Upper lobe of left lung (tissue), 6 donors: ENCODE measurements at regions not wholly inside any gene's neighbourhood (a gene's known extent, or its start where the extent isn't known, plus 50 kb on each side); places are given as distances from the start of the nearest gene placed in this dataset.

ENCODE experiments used
- ATAC-seq, 2 donors: fragments of 200-7000 bp; cut with Tn5 transposase; one replicate each; pipeline ENCODE4 v1.9.1; 2022; ENCODE audit warnings: mild to moderate bottlenecking in 2 of 2, moderate library complexity in 2 of 2; ENCODE audit not compliant: low FRiP score in 2 of 2
- DNase-seq, 2 donors: peaks; one replicate each; pipeline ENCODE4 v3.0.0-alpha.2; 2019 to 2020
- H3K27ac ChIP-seq, 4 donors: fragments of 200-600 bp; sonication (generic); one replicate each; pipeline ENCODE4 v1.5.1; 2016 to 2019
- H3K27me3 ChIP-seq, 4 donors: fragments of 200-600 bp; sonication (generic); one replicate each; pipeline ENCODE4 v1.5.1; 2017 to 2019
- H3K36me3 ChIP-seq, 4 donors: fragments of 200-600 bp; sonication (generic); one replicate each; pipeline ENCODE4 v1.5.1; 2016 to 2019
- H3K4me1 ChIP-seq, 4 donors: fragments of 200-600 bp; sonication (generic); one replicate each; pipeline ENCODE4 v1.5.1; 2018 to 2019
- H3K4me3 ChIP-seq, 4 donors: fragments of 200-600 bp; sonication (generic); one replicate each; pipeline ENCODE4 v1.5.1; 2017 to 2019; ENCODE audit warnings: mild to moderate bottlenecking in 2 of 4, moderate library complexity in 1 of 4
- H3K9me3 ChIP-seq, 4 donors: fragments of 200-600 bp; sonication (generic); one replicate each; pipeline ENCODE4 v1.5.1; 2018 to 2019
- CTCF ChIP-seq, 6 experiments: fragments of 450-650 bp in 4 of 6; fragments of 200-600 bp in 2 of 6; sonication (generic) in 2 of 6; IDR thresholded peaks; one replicate each; pipeline ENCODE4 v1.5.1; 2016 to 2019; ENCODE audit warnings: antibody characterized with exemption in 6 of 6
- EP300 ChIP-seq, 4 donors: sonication (generic); formaldehyde crosslinking; IDR thresholded peaks; one replicate each; pipeline ENCODE4 v1.5.1; 2017; ENCODE audit warnings: antibody characterized with exemption in 4 of 4, control low read depth in 2 of 4
- POLR2A ChIP-seq, 4 donors: fragments of 450-650 bp; IDR thresholded peaks; one replicate each; pipeline ENCODE4 v1.5.1; 2016 to 2017; ENCODE audit warnings: antibody characterized with exemption in 4 of 4, mild to moderate bottlenecking in 2 of 4
- POLR2AphosphoS5 ChIP-seq, 2 donors: sonication (generic); formaldehyde crosslinking; IDR thresholded peaks; one replicate each; pipeline ENCODE4 v1.5.1; 2017; ENCODE audit warnings: antibody characterized with exemption in 2 of 2
- WGBS, 2 donors: methylation state at CpG; one replicate each; pipeline ENCODE4 v1.1.5; 2017 to 2018; 5-methylcytosine and 5-hydroxymethylcytosine counted together
- donor health status: DM: no; HTN: no; CAD: no; lungs with moderate emphysema.
- donor health status: DM: no; HTN: yes; CAD: no; lungs with severe emphysema.

GRCh38 chr20:39607141-39607540 is 645.0 kb downstream of the DHX35 start:
- no peaks in the 10 kb centered on the region for H3K27me3 ChIP-seq
- no peak overlapping the region for H3K4me3 ChIP-seq
- ATAC-seq (no peak), DNase-seq (no peak)
- no peak overlapping the region for H3K27ac ChIP-seq
- H3K4me1 ChIP-seq = no peaks in the 10 kb centered on the region
- no peaks in the 10 kb centered on the region for H3K9me3 ChIP-seq
- WGBS, 2 donors = 39 to 68% methylated on average over 1 of the region's 1 CpG
- TF ChIP-seq POLR2A (IDR thresholded peaks at IDR 0.05) = no peak
- no peak for TF ChIP-seq EP300 (IDR thresholded peaks at IDR 0.05)
- no peak for TF ChIP-seq POLR2AphosphoS5 (IDR thresholded peaks at IDR 0.05)
- TF ChIP-seq CTCF (IDR thresholded peaks at IDR 0.05) = no peak
- H3K36me3 ChIP-seq = no peaks in the 10 kb centered on the region

GRCh38 chr20:39605908-39606307 is 643.8 kb downstream of the DHX35 start:
- no peaks in the 10 kb centered on the region for H3K27me3 ChIP-seq
- H3K4me1 ChIP-seq = no peaks in the 10 kb centered on the region
- no peak overlapping the region for H3K4me3 ChIP-seq
- H3K27ac ChIP-seq = no peak overlapping the region
- no peaks in the 10 kb centered on the region for H3K36me3 ChIP-seq
- DNase-seq (no peak), ATAC-seq (no peak)
- WGBS, 2 donors = 60 to 89% methylated on average over 3 of the region's 3 CpGs
- no peaks in the 10 kb centered on the region for H3K9me3 ChIP-seq
- TF ChIP-seq EP300 (IDR thresholded peaks at IDR 0.05) (no peak), CTCF (IDR thresholded peaks at IDR 0.05) (no peak)

- DNase-seq (no peak), ATAC-seq (no peak)
- no peak for TF ChIP-seq POLR2AphosphoS5 (IDR thresholded peaks at IDR 0.05)
- no peak for TF ChIP-seq POLR2A (IDR thresholded peaks at IDR 0.05)
- no peak for TF ChIP-seq CTCF (IDR thresholded peaks at IDR 0.05)
- no peak for TF ChIP-seq EP300 (IDR thresholded peaks at IDR 0.05)
- H3K36me3 ChIP-seq = no peaks in the 10 kb centered on the region
- H3K4me3 ChIP-seq = no peak overlapping the region
- H3K27me3 ChIP-seq = no peaks in the 10 kb centered on the region
- no peaks in the 10 kb centered on the region for H3K4me1 ChIP-seq
- no peak overlapping the region for H3K27ac ChIP-seq
- WGBS, 2 donors = 87 to 96% methylated on average over 2 of the region's 2 CpGs
- H3K9me3 ChIP-seq = no peaks in the 10 kb centered on the region
These were observed 643.2 kb downstream of the DHX35 start for GRCh38 chr20:39605361-39605760.

GRCh38 chr20:39603219-39603618 is 641.1 kb downstream of the DHX35 start:
- Histone ChIP-seq H3K9me3 (no peaks in the 10 kb centered on the region), H3K27me3 (no peaks in the 10 kb centered on the region), H3K4me1 (no peaks in the 10 kb centered on the region), H3K4me3 (no peak overlapping the region), H3K36me3 (no peaks in the 10 kb centered on the region), H3K27ac (no peak overlapping the region)
- ATAC-seq (no peak), DNase-seq (no peak)
- 91 to 94% methylated on average over 7 of the region's 7 CpGs for WGBS, 2 donors
- no peak for TF ChIP-seq EP300 (IDR thresholded peaks at IDR 0.05)
- no peak for TF ChIP-seq POLR2AphosphoS5 (IDR thresholded peaks at IDR 0.05)
- no peak for TF ChIP-seq POLR2A (IDR thresholded peaks at IDR 0.05)
- no peak for TF ChIP-seq CTCF (IDR thresholded peaks at IDR 0.05)

GRCh38 chr20:39602649-39603048 is 640.5 kb downstream of the DHX35 start:
- Histone ChIP-seq H3K4me1 (no peaks in the 10 kb centered on the region), H3K27ac (no peak overlapping the region), H3K9me3 (no peaks in the 10 kb centered on the region), H3K36me3 (no peaks in the 10 kb centered on the region), H3K4me3 (no peak overlapping the region), H3K27me3 (no peaks in the 10 kb centered on the region)
- TF ChIP-seq POLR2A (IDR thresholded peaks at IDR 0.05) (no peak), EP300 (IDR thresholded peaks at IDR 0.05) (no peak), POLR2AphosphoS5 (IDR thresholded peaks at IDR 0.05) (no peak), CTCF (IDR thresholded peaks at IDR 0.05) (no peak)
- no peak for ATAC-seq
- WGBS, 2 donors = 29 to 30% methylated on average over 2 of the region's 2 CpGs
- DNase-seq = no peak
